ENCODE measurements at regions not wholly inside any gene's neighbourhood (a gene's known extent, or its start where the extent isn't known, plus 50 kb on each side); places are given as distances from the start of the nearest gene placed in this dataset.
"Not testable (repeated sequence)": the region's sequence is repeated elsewhere in the genome, so short reads cannot be mapped to it uniquely, and the experiment has no call there.

- TF ChIP-seq, protein P1, sequence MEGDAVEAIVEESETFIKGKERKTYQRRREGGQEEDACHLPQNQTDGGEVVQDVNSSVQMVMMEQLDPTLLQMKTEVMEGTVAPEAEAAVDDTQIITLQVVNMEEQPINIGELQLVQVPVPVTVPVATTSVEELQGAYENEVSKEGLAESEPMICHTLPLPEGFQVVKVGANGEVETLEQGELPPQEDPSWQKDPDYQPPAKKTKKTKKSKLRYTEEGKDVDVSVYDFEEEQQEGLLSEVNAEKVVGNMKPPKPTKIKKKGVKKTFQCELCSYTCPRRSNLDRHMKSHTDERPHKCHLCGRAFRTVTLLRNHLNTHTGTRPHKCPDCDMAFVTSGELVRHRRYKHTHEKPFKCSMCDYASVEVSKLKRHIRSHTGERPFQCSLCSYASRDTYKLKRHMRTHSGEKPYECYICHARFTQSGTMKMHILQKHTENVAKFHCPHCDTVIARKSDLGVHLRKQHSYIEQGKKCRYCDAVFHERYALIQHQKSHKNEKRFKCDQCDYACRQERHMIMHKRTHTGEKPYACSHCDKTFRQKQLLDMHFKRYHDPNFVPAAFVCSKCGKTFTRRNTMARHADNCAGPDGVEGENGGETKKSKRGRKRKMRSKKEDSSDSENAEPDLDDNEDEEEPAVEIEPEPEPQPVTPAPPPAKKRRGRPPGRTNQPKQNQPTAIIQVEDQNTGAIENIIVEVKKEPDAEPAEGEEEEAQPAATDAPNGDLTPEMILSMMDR (conservative IDR thresholded peaks at IDR 0.05; ENCODE audit: low read length) = not testable (repeated sequence)
- TF ChIP-seq EZH2phosphoT487 (IDR thresholded peaks at IDR 0.05; ENCODE audit: borderline replicate concordance) = not testable (repeated sequence)
These were observed 115.8 kb downstream of the ENC1 start for GRCh38 chr5:74524767-74525166.

All from Loucy (cell line).